NT2/D1 (cell line): ENCODE measurements at regions not wholly inside any gene's neighbourhood (a gene's known extent, or its start where the extent isn't known, plus 50 kb on each side); places are given as distances from the start of the nearest gene placed in this dataset.

ENCODE experiments used
- SUZ12 ChIP-seq: IDR thresholded peaks from 2 replicates; pipeline ENCODE4 v1.6.1; 2011; ENCODE audit not compliant: insufficient read length, insufficient read depth; ENCODE audit errors: extremely low read depth
- ZNF274 ChIP-seq: IDR thresholded peaks from 2 replicates; pipeline ENCODE4 v1.6.1; 2011; ENCODE audit warnings: mild to moderate bottlenecking, low read depth, low read length

GRCh38 chr7:32140210-32140939 lies 70.2 kb upstream of the PDE1C start:
- TF ChIP-seq ZNF274 = no peak
- no peak for TF ChIP-seq SUZ12
